ENCODE measurements at regions not wholly inside any gene's neighbourhood (a gene's known extent, or its start where the extent isn't known, plus 50 kb on each side); places are given as distances from the start of the nearest gene placed in this dataset.

DNA sequence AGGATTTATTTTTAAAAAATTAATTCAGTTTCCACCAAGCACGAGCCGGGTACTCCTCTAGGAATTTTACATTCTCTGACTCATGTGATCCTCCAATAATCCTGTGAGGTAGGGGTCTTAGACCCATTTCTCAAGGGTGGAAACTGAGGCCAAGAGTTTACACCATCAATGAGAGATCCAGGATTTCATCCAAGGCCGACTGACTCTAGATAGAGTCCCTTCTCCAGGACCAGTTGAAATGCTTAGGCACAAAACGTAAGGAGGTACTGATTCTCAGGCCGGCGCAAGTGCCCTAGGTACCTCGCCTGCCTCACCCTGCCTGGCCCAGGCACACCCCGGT, 95.7 kb upstream of the DUSP5 start:
- no peak for DNase-seq (ENCODE audit: low spot score, unreplicated experiment)
- Mint-ChIP-seq H3K9me3 (ENCODE audit: low read depth) (no peaks in the 10 kb centered on the region), H3K27me3 (no peaks in the 10 kb centered on the region), H3K4me3 (ENCODE audit: low read depth) (no peak overlapping the region), H3K36me3 (ENCODE audit: insufficient read depth) (no peaks in the 10 kb centered on the region), H3K4me1 (ENCODE audit: low read depth) (peaks cover 20% of the 10 kb centered on the region), H3K27ac (no peak overlapping the region)
- TF ChIP-seq, protein P1, sequence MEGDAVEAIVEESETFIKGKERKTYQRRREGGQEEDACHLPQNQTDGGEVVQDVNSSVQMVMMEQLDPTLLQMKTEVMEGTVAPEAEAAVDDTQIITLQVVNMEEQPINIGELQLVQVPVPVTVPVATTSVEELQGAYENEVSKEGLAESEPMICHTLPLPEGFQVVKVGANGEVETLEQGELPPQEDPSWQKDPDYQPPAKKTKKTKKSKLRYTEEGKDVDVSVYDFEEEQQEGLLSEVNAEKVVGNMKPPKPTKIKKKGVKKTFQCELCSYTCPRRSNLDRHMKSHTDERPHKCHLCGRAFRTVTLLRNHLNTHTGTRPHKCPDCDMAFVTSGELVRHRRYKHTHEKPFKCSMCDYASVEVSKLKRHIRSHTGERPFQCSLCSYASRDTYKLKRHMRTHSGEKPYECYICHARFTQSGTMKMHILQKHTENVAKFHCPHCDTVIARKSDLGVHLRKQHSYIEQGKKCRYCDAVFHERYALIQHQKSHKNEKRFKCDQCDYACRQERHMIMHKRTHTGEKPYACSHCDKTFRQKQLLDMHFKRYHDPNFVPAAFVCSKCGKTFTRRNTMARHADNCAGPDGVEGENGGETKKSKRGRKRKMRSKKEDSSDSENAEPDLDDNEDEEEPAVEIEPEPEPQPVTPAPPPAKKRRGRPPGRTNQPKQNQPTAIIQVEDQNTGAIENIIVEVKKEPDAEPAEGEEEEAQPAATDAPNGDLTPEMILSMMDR (IDR thresholded peaks at IDR 0.05; ENCODE audit: unreplicated experiment), result no peak

DNA sequence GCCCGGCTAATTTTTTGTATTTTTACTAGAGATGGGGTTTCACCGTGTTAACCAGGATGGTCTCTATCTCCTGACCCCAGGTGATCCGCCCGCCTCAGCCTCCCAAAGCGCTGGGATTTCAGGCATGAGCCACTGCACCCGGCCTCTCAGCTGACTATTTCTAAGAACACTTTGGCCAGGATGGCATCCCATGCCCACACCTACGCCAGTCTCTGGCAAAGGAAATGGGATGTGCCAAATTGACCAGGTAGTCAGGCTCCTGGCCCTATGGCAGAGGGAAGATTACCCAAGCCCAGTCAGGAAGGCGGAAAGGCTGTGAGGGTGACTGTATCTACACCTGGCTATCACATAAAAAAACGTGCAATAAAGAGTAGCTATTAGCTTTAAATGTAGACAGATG, 94.1 kb upstream of the DUSP5 start:
- H3K4me1 Mint-ChIP-seq (ENCODE audit: low read depth), result peaks cover 20% of the 10 kb centered on the region
- H3K27me3 Mint-ChIP-seq, result no peaks in the 10 kb centered on the region
- no peak overlapping the region for H3K27ac Mint-ChIP-seq
- TF ChIP-seq, protein P1 (IDR thresholded peaks at IDR 0.05; ENCODE audit: unreplicated experiment), result no peak
- H3K9me3 Mint-ChIP-seq (ENCODE audit: low read depth), result no peaks in the 10 kb centered on the region
- no peak overlapping the region for H3K4me3 Mint-ChIP-seq (ENCODE audit: low read depth)
- H3K36me3 Mint-ChIP-seq (ENCODE audit: insufficient read depth), result no peaks in the 10 kb centered on the region
- no peak for DNase-seq (ENCODE audit: low spot score, unreplicated experiment)

DNA sequence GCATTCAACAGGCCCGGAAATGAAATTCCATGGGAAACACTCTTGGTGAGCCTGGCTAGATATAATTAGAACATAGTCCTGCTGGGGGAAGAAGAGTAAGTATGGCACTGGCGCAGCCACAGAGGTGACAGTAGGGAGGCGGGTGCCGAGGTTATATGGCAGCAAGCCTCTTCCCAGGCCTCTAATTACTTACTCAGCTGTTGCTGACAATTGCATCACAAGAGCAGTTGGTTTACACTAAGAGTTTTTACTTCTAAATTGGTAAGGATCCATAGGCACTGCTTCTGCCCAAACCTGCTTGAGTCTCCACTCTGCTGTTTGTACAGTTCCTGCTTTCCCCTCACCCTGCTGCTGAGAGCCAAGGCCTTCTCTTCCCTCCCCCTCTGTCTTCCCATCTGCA, 93.3 kb upstream of the DUSP5 start:
- Mint-ChIP-seq H3K27me3 (no peaks in the 10 kb centered on the region), H3K27ac (no peak overlapping the region), H3K36me3 (ENCODE audit: insufficient read depth) (no peaks in the 10 kb centered on the region), H3K9me3 (ENCODE audit: low read depth) (no peaks in the 10 kb centered on the region), H3K4me1 (ENCODE audit: low read depth) (peaks cover 13% of the 10 kb centered on the region), H3K4me3 (ENCODE audit: low read depth) (no peak overlapping the region)
- no peak for DNase-seq (ENCODE audit: low spot score, unreplicated experiment)
- TF ChIP-seq, protein P1 (IDR thresholded peaks at IDR 0.05; ENCODE audit: unreplicated experiment), result no peak

DNA sequence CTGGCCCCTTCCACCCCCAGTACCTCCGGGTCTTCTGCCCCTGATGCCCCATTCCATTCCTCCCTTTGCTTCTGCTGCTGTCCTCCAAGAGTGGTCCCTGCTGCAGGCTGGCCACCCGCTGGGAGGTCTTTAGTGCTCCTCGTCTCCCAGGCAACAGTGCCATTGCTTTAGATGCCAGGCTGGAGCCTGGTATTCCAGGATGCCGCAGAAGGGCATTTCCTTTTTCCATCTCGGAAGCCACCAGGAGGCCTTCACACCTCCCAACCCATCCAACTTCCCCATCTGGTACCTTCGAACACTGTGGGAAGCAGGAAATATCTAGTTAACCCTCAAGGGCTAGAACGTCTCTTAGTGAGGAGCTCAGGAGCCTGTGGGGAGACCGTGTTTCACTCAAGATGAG, 92.9 kb upstream of the DUSP5 start:
- TF ChIP-seq, protein P1 (IDR thresholded peaks at IDR 0.05; ENCODE audit: unreplicated experiment), result no peak
- peaks cover 13% of the 10 kb centered on the region for H3K4me1 Mint-ChIP-seq (ENCODE audit: low read depth)
- no peaks in the 10 kb centered on the region for H3K36me3 Mint-ChIP-seq (ENCODE audit: insufficient read depth)
- no peaks in the 10 kb centered on the region for H3K9me3 Mint-ChIP-seq (ENCODE audit: low read depth)
- no peaks in the 10 kb centered on the region for H3K27me3 Mint-ChIP-seq
- no peak for DNase-seq (ENCODE audit: low spot score, unreplicated experiment)
- no peak overlapping the region for H3K27ac Mint-ChIP-seq
- no peak overlapping the region for H3K4me3 Mint-ChIP-seq (ENCODE audit: low read depth)

DNA sequence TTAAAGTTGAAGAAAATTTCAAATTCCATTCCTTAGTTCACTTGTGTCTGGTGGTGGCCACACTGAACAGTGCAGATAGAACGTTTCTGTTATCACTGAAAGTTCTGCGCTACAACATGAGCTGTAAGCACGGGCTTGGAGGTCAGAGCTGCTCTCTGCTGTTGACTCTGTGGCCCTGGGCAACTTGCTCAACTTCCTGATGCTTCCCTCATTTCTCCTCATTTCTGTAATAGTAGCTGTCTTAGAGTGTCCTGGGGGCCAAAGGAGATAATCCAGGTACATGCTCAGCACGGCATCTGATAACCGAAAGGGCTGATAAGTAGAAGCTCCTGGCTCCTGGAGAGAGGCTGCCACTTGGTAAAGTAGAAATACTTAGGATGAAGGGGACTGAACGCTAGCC, 92.3 kb upstream of the DUSP5 start:
- H3K4me1 Mint-ChIP-seq (ENCODE audit: low read depth), result peaks cover 14% of the 10 kb centered on the region
- H3K4me3 Mint-ChIP-seq (ENCODE audit: low read depth), result no peak overlapping the region
- TF ChIP-seq, protein P1 (IDR thresholded peaks at IDR 0.05; ENCODE audit: unreplicated experiment), result no peak
- H3K27ac Mint-ChIP-seq, result no peak overlapping the region
- DNase-seq (ENCODE audit: low spot score, unreplicated experiment), result no peak
- H3K36me3 Mint-ChIP-seq (ENCODE audit: insufficient read depth), result no peaks in the 10 kb centered on the region
- no peaks in the 10 kb centered on the region for H3K27me3 Mint-ChIP-seq
- H3K9me3 Mint-ChIP-seq (ENCODE audit: low read depth), result no peaks in the 10 kb centered on the region
